HG02678 (cell line): ENCODE measurements at regions not wholly inside any gene's neighbourhood (a gene's known extent, or its start where the extent isn't known, plus 50 kb on each side); places are given as distances from the start of the nearest gene placed in this dataset.
"Not testable (repeated sequence)": the region's sequence is repeated elsewhere in the genome, so short reads cannot be mapped to it uniquely, and the experiment has no call there.

Experiments used
- ATAC-seq: cut with Tn5 transposase; IDR thresholded peaks from one replicate; pipeline ENCODE4 v1.9.1; 2021; ENCODE audit warnings: mild to moderate bottlenecking, moderate library complexity; ENCODE audit not compliant: unreplicated experiment

GRCh38 chr9:73337182-73337581 lies 185.5 kb downstream of the ANXA1 start:
- ATAC-seq = not testable (repeated sequence)

GRCh38 chr9:73344060-73344459 lies 192.4 kb downstream of the ANXA1 start:
- no peak for ATAC-seq

DNA sequence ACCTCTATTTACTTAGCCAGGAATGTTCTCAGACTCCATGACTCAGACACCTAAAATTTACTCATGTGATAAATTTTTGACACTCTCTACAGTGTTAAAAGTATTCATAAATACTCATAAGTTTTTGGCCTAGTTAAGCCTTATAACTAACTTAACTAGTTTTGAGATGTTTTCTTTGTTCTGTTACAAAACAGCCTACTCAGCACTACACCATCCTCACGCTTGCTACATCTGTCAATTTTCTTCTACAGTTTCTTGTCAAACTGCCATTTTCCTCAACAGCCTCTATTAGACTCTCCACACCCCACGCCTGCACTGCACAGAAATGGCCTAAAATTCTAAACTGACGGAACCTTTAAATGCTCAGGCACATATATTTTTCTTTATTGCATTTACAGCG lies 195.5 kb downstream of the ANXA1 start:
- no peak for ATAC-seq

GRCh38 chr9:73347720-73348119 lies 196.1 kb downstream of the ANXA1 start:
- no peak for ATAC-seq

DNA sequence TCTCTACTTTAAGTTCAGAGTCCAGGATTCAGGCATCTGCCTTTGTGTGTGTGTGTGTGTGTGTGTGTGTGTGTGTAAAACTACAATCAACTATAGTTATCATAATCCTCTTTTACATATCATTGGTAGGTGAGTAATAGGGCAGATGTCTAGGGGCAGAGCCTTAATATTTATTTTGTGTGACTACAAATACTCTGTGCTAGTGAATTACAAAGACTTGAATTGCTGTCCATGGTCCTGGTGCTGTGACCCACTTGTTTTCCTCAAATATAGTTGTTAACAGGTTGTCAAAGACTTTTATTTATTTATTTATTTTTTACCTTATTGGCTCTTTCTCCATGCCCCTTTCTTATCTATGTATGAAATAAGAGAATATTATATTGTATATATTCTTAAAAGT lies 196.8 kb downstream of the ANXA1 start:
- ATAC-seq = no peak

GRCh38 chr9:73349476-73349875 lies 197.8 kb downstream of the ANXA1 start:
- no peak for ATAC-seq

- ATAC-seq = no peak
These were observed 205.9 kb downstream of the ANXA1 start for GRCh38 chr9:73357607-73358006.

DNA sequence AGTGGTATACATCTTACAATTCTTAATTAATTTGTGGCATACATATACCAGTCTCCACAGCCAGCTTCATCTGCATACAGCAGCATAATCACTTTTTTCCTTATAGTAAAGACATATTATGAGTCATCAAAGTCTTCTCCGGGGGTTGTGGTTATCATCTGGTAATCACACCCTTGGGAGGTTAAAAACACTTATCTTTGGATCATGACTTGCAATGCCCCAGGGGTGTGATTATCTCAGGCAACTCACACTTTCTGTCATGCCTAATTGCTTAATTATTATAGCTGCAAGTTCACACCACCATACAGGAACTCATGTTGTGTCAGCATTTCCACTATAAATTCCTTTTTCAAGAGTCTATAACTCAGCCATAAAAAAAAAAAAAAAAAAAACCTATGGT lies 218.4 kb downstream of the ANXA1 start:
- no peak for ATAC-seq

DNA sequence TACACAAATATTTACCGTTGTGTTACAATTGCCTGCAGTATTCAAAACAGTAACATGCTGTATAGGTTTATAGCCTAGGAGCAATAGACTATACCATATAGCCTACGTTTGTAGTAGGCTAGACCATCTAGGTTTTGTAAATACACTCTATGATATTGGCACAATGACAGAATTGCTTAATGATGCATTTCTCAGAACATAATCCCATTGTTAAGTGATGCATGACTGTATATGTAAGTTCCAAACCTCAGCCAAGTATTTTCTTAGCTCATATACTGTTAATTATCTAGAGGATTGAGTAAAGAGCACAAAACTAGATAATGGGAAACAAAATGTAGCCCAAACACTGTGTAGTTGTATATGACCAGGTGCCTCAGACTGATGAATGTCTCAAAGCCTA lies 220.1 kb downstream of the ANXA1 start:
- no peak for ATAC-seq

DNA sequence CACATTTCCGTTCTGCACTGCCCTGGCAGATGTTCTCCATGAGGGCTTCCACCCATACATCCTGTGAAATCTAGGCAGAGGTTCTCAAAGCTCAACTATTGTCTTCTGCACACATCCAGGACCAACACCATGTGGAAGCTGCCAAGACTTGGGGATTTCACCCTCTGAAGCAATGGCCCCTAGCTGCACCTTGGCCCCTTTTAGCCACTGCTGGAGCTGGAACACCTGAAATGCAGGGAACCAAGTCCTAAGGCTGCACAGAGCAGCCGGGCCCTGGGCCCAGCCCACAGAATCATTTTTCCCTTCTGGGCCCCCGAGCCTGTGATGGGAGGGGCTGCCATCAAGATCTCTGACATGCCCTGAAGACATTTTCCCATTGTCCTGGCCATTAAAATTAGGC lies 228.7 kb downstream of the ANXA1 start:
- ATAC-seq = no peak

DNA sequence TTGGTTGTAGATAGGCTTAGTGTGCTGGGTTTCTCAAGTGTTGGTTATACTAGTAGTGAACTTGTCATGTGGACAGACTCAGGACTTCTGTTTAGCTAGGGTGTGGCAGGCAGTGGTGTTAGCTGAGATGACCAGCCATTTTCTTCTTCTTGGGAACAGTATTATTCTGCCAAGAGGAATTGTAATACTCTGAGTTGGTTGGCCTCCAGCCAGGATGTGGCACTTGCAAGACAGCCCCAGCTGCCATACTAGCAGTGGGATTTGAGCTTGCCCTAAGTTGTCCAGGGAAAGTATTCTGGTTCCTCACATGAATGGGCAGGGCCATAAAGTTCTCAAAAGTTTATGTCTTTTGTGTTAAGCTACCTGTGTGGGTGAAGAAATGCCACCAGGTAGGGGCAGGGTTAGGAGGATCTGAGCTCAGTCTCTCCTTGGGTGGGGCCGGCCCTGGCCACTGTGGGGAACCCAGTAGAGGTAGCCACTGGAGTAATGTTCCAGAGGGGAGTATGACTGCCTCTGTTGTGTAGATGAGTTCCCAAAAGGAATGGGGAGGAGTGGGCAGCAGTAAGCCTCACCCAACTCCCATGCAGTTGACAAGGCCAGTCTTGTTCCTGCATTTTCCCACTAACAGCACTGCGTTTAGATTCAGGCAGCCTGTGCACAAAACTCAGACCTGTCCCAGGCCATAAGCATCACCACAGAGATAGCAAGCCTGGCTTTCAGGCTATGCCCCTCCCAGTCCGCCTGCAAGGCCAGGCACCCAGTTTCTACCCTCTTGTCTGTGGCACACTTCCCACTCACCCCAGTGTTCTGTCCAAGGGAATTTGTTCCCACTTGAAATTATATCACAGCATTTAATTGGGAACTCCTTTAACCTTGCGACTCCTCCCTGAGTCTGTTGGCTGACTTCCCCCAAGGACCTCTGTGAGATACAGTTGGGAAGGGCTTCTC lies 250.7 kb downstream of the ANXA1 start:
- ATAC-seq = no peak

- no peak for ATAC-seq
These were observed 259.8 kb downstream of the ANXA1 start for GRCh38 chr9:73411494-73411893.

- no peak for ATAC-seq
These were observed 261.2 kb downstream of the ANXA1 start for GRCh38 chr9:73412874-73413273.

GRCh38 chr9:73423891-73424290 lies 272.2 kb downstream of the ANXA1 start:
- no peak for ATAC-seq

DNA sequence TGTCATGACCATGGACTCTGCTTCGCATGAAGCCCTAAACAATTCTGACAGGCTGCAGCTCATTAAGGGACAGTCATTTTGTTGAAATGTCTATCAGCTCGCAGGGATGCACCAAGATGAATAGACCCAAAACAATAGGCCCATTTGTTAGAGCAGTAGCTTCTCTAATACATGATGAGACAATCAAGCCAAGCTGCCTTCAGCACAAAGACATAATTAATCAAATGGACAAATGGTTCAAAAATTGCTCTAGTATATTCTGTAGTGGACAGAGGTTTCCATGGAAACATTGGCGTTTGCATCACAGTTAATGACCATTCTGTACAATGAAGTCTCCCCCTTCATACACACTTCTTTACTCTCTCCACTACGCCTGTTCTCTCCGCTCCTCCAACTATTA lies 274.6 kb downstream of the ANXA1 start:
- ATAC-seq = no peak

- ATAC-seq = no peak
These were observed 283.2 kb downstream of the ANXA1 start for GRCh38 chr9:73434826-73435225.

- ATAC-seq = peak; percentile 73
These were observed 286.1 kb downstream of the ANXA1 start for GRCh38 chr9:73437758-73438157.

DNA sequence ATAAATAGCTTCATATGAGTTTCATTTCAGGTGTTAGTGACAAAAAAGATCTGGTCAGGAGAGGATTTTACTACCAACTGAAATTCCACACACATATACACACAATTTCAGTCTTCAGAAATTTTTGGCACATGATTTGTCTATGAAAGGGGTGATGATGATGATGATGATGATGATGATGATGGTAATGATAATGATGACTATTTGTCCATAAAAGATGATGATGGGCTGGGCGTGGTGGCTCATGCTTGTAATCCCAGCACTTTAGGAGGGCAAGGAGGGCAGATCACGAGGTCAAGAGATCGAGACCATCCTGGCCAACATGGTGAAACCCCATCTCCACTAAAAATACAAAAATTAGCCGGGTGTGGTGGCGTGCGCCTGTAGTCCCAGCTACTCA lies 288.2 kb downstream of the ANXA1 start:
- not testable (repeated sequence) for ATAC-seq

GRCh38 chr9:73441223-73441622 lies 289.6 kb downstream of the ANXA1 start:
- ATAC-seq = no peak

GRCh38 chr9:73441890-73442818 lies 290.5 kb downstream of the ANXA1 start:
- no peak for ATAC-seq

DNA sequence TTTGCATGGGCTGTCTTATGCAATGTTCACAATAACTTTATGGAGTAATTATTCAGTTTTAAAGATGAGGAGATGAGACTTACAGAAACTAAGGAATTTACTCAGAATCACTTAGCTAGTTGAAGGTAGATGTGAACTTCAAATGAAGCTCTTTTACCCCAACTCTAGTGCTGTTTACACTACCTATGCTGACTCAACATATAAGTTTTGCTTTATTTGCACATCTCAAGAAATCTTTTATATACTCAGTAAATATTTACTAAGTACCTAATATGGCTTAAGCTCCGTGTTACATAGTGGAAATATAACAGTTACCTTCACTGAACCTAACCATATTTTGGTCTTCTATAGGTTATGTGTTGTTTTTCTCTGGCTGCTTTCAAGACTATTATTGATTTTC lies 293.2 kb downstream of the ANXA1 start:
- ATAC-seq = no peak

DNA sequence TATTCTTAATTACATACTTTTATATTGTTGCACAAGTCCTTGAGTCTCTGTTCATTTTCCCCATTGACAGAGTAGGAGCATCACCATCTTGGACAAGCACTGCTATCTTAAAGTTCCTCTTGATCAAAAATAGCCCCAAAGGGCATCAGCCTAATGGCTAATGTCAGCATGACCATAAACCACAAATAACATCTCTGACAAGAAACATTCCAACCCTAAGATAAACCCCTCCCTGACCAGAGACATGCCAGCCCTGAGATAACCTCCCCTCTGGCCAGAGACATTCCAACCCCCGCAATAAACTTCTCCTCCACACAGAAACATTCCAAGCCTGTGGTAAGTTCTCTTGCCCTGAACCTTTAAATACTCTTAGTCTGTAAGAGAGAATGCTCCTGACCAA lies 293.7 kb downstream of the ANXA1 start:
- not testable (repeated sequence) for ATAC-seq
